Suppressor macrophage (primary cell): ENCODE measurements at regions not wholly inside any gene's neighbourhood (a gene's known extent, or its start where the extent isn't known, plus 50 kb on each side); places are given as distances from the start of the nearest gene placed in this dataset.
A peak's percentile ranks its signal among the peaks of the same experiment; 100 is the strongest.

ENCODE experiments used
- DNase-seq, 4 experiments: peaks; one replicate each; pipeline ENCODE4 v3.0.0-alpha.2; 2020 to 2022

GRCh38 chr7:36071605-36072004 is 81.4 kb upstream of the EEPD1 start:
- no peak for DNase-seq

GRCh38 chr7:36072620-36073019 is 80.4 kb upstream of the EEPD1 start:
- no peak for DNase-seq

- no peak for DNase-seq
These were observed 77.5 kb upstream of the EEPD1 start for GRCh38 chr7:36075561-36075960.

- no peak for DNase-seq
These were observed 77.0 kb upstream of the EEPD1 start for GRCh38 chr7:36076074-36076473.

GRCh38 chr7:36078816-36079360 is 74.2 kb upstream of the EEPD1 start:
- DNase-seq, result no peak

GRCh38 chr7:36079446-36080025 is 73.5 kb upstream of the EEPD1 start:
- DNase-seq, result no peak

- no peak for DNase-seq
These were observed 72.2 kb upstream of the EEPD1 start for GRCh38 chr7:36080843-36081242.

- peak in 1 of 4 experiments; percentile 8 for DNase-seq
These were observed 70.8 kb upstream of the EEPD1 start for GRCh38 chr7:36082216-36082615.

- no peak for DNase-seq
These were observed 70.1 kb upstream of the EEPD1 start for GRCh38 chr7:36082910-36083309.

GRCh38 chr7:36083626-36084380 is 69.3 kb upstream of the EEPD1 start:
- no peak for DNase-seq

GRCh38 chr7:36084485-36085091 is 68.5 kb upstream of the EEPD1 start:
- DNase-seq, result no peak

- DNase-seq, result no peak
These were observed 68.0 kb upstream of the EEPD1 start for GRCh38 chr7:36085096-36085495.

GRCh38 chr7:36086571-36086970 is 66.5 kb upstream of the EEPD1 start:
- no peak for DNase-seq

- DNase-seq, result peak; percentile 16 to 54 (median 33)
These were observed 64.5 kb upstream of the EEPD1 start for GRCh38 chr7:36088553-36088952.

GRCh38 chr7:36088966-36089365 is 64.1 kb upstream of the EEPD1 start:
- no peak for DNase-seq

GRCh38 chr7:36090976-36091873 is 61.8 kb upstream of the EEPD1 start:
- no peak for DNase-seq

- no peak for DNase-seq
These were observed 61.2 kb upstream of the EEPD1 start for GRCh38 chr7:36091874-36092176.

- no peak for DNase-seq
These were observed 60.8 kb upstream of the EEPD1 start for GRCh38 chr7:36092221-36092771.

GRCh38 chr7:36096460-36097095 is 56.5 kb upstream of the EEPD1 start:
- DNase-seq, result no peak

GRCh38 chr7:36098096-36098495 is 55.0 kb upstream of the EEPD1 start:
- DNase-seq, result no peak

GRCh38 chr7:36100226-36100625 is 52.8 kb upstream of the EEPD1 start:
- DNase-seq, result no peak

GRCh38 chr7:36100634-36101033 is 52.4 kb upstream of the EEPD1 start:
- no peak for DNase-seq
